HCT116 (cell line): ENCODE measurements at regions not wholly inside any gene's neighbourhood (a gene's known extent, or its start where the extent isn't known, plus 50 kb on each side); places are given as distances from the start of the nearest gene placed in this dataset.

Experiments used
- ATAC-seq: fragments of 200-7000 bp; cut with Tn5 transposase; 2 replicates; pipeline ENCODE4 v1.9.1; 2020; ENCODE audit warnings: mild to moderate bottlenecking, moderate library complexity
- BruUV-seq: library from RNA; stranded (reverse); fragments of 400-500 nt; replicated peaks from 2 replicates; lab custom pipeline; 2021; lab: Mats Ljungman, UMichigan
- CTCF ChIA-PET: fragments of 300-600 bp; sonication (Branson Sonifier 250); formaldehyde crosslinking; loops from one replicate; lab custom pipeline; 2021; ENCODE audit warnings: antibody characterized with exemption; lab: Charles Lee
- POLR2A ChIA-PET: fragments of 300-600, 350-600 bp; sonication (Branson Sonifier 250); formaldehyde crosslinking; loops from one replicate; lab custom pipeline; 2021; ENCODE audit warnings: antibody characterized with exemption; lab: Charles Lee
- RAD21 ChIA-PET, 2 experiments: fragments of 300-600 bp; sonication (Branson Sonifier 250); formaldehyde crosslinking; loops; one replicate each; lab custom pipeline; 2023; ENCODE audit warnings: low total read pairs in 2 of 2; ENCODE audit not compliant: uncharacterized antibody in 2 of 2, unreplicated experiment in 2 of 2, low non-redundant PET in 1 of 2; lab: Charles Lee
- DNase-seq: peaks from one replicate; pipeline ENCODE4 v3.0.0-alpha.2; 2010; ENCODE audit warnings: low read depth, low spot score
- H2AFZ ChIP-seq: fragments of 200-600 bp; shearing (Covaris generic), sonication (generic); 2 replicates; pipeline ENCODE4 v1.6.1; 2017; ENCODE audit warnings: low read depth, mixed run types, mixed read lengths, antibody characterized with exemption, low read length; ENCODE audit not compliant: poor library complexity, severe bottlenecking
- H3K27ac ChIP-seq: 2 replicates; pipeline ENCODE4 v1.5.1; 2012; ENCODE audit warnings: low read depth, low read length
- H3K27me3 ChIP-seq: fragments of 200-600 bp; sonication (generic); 2 replicates; pipeline ENCODE4 v1.6.1; 2016; ENCODE audit warnings: mixed run types, low read length, mixed read lengths; ENCODE audit not compliant: insufficient read depth
- H3K36me3 ChIP-seq, 2 experiments: fragments of 200-500 bp in 1 of 2; fragments of 200-600 bp in 1 of 2; sonication (Bioruptor generic) in 1 of 2; sonication (generic) in 1 of 2; 2 replicates each; pipeline versions ENCODE4 v1.5.1 to v1.6.1; 2014 to 2016; ENCODE audit warnings: low read length in 2 of 2, inconsistent platforms in 1 of 2, mixed read lengths in 1 of 2, mixed run types in 1 of 2; ENCODE audit not compliant: insufficient read depth in 2 of 2, control insufficient read depth in 1 of 2
- H3K4me1 ChIP-seq, 2 experiments: fragments of 200-600 bp in 1 of 2; sonication (generic) in 1 of 2; 2 replicates each; pipeline versions ENCODE4 v1.5.1 to v1.6.1; 2012 to 2017; ENCODE audit warnings: low read length in 2 of 2, inconsistent platforms in 1 of 2, mild to moderate bottlenecking in 1 of 2, mixed read lengths in 1 of 2, mixed run types in 1 of 2, moderate library complexity in 1 of 2; ENCODE audit not compliant: insufficient read depth in 2 of 2, control insufficient read depth in 1 of 2
- H3K4me2 ChIP-seq: fragments of 200-600 bp; sonication (generic); 2 replicates; pipeline ENCODE4 v1.6.1; 2017; ENCODE audit warnings: mixed run types, low read length, mixed read lengths
- H3K4me3 ChIP-seq, 2 experiments: fragments of 200-600 bp in 1 of 2; sonication (generic) in 1 of 2; replicated peaks in 1 of 2; 2 replicates each; pipeline ENCODE4 v1.5.1; 2011 to 2016; ENCODE audit warnings: low read length in 2 of 2, control low read depth in 1 of 2, low read depth in 1 of 2, mild to moderate bottlenecking in 1 of 2, mixed read lengths in 1 of 2, mixed run types in 1 of 2
- H3K79me2 ChIP-seq: fragments of 200-600 bp; sonication (generic); 2 replicates; pipeline ENCODE4 v1.6.1; 2017; ENCODE audit warnings: mild to moderate bottlenecking, mixed run types, low read length, moderate library complexity, mixed read lengths; ENCODE audit not compliant: insufficient read depth
- H3K9ac ChIP-seq: fragments of 200-600 bp; sonication (generic); 2 replicates; pipeline ENCODE4 v1.6.1; 2016; ENCODE audit warnings: low read length, mixed read lengths
- H3K9me2 ChIP-seq: fragments of 200-600 bp; sonication (generic), shearing (Covaris generic); 2 replicates; pipeline ENCODE4 v1.6.1; 2017; ENCODE audit warnings: mixed run types, mild to moderate bottlenecking, moderate library complexity; ENCODE audit not compliant: insufficient read depth
- H3K9me3 ChIP-seq, 2 experiments: fragments of 200-500 bp in 1 of 2; fragments of 200-600 bp in 1 of 2; sonication (Bioruptor generic) in 1 of 2; sonication (generic) in 1 of 2; 2 replicates each; pipeline ENCODE4 v1.6.1; 2014 to 2017; ENCODE audit warnings: low read length in 2 of 2, mixed read lengths in 2 of 2, inconsistent platforms in 1 of 2, low read depth in 1 of 2, mild to moderate bottlenecking in 1 of 2, mixed run types in 1 of 2, moderate library complexity in 1 of 2; ENCODE audit not compliant: control insufficient read depth in 1 of 2, insufficient read depth in 1 of 2
- H4K20me1 ChIP-seq: fragments of 200-600 bp; sonication (generic), shearing (Covaris generic); 2 replicates; pipeline ENCODE4 v1.6.1; 2017; ENCODE audit warnings: mixed run types, mild to moderate bottlenecking, moderate library complexity; ENCODE audit not compliant: insufficient read depth
- ATF3 ChIP-seq: IDR thresholded peaks from 2 replicates; pipeline ENCODE4 v1.6.1; 2012
- CBX3 ChIP-seq: IDR thresholded peaks from 2 replicates; pipeline ENCODE4 v1.6.1; 2012; ENCODE audit warnings: low read depth
- EGR1 ChIP-seq: IDR thresholded peaks from 2 replicates; pipeline ENCODE4 v1.6.1; 2012; ENCODE audit warnings: low read depth
- FOSL1 ChIP-seq: IDR thresholded peaks from 2 replicates; pipeline ENCODE4 v1.6.1; 2012; ENCODE audit warnings: low read depth
- POLR2AphosphoS5 ChIP-seq: IDR thresholded peaks from 2 replicates; pipeline ENCODE4 v1.6.1; 2011; ENCODE audit warnings: mild to moderate bottlenecking, low read depth, low read length, moderate library complexity
- YY1 ChIP-seq: IDR thresholded peaks from 2 replicates; pipeline ENCODE4 v1.6.1; 2011; ENCODE audit warnings: low read length, low read depth, moderate library complexity, mild to moderate bottlenecking; ENCODE audit not compliant: insufficient replicate concordance; ENCODE audit errors: extremely low read depth
- ZBTB33 ChIP-seq: IDR thresholded peaks from 2 replicates; pipeline ENCODE4 v1.6.1; 2011; ENCODE audit warnings: mild to moderate bottlenecking, low read length, moderate library complexity; ENCODE audit not compliant: insufficient replicate concordance; ENCODE audit errors: extremely low read depth
- intact Hi-C: fragments of 100-400 bp; cut with micrococcal nuclease; formaldehyde crosslinking; loops from 2 replicates; pipeline ENCODE4 v1.10.0; 2022

GRCh38 chr12:70059373-70059772 lies 183.9 kb upstream of the CNOT2 start:
- ChIA-PET CTCF (no interaction called here), RAD21 (no interaction called here), POLR2A (no interaction called here)
- Histone ChIP-seq H3K9ac (no peak overlapping the region), H3K4me3 (no peak overlapping the region), H3K27ac (no peak overlapping the region), H3K27me3 (no peaks in the 10 kb centered on the region), H3K4me1 (no peaks in the 10 kb centered on the region), H3K9me2 (0 out of 2 replicates have a peak, but pooled peaks cover 2% of the 10 kb centered on the region), H3K79me2 (no peaks in the 10 kb centered on the region), H3K4me2 (no peak overlapping the region), H3K36me3 (no peaks in the 10 kb centered on the region), H3K9me3 (no peaks in the 10 kb centered on the region), H4K20me1 (no peaks in the 10 kb centered on the region), H2AFZ (no peak overlapping the region)
- ATAC-seq (no peak), DNase-seq (no peak)
- BruUV-seq: no TSS peak
- intact Hi-C loops: no loop called here
- TF ChIP-seq EGR1: no peak
- TF ChIP-seq ATF3: no peak
- no peak for TF ChIP-seq ZBTB33
- no peak for TF ChIP-seq FOSL1

GRCh38 chr12:70060634-70061033 lies 182.6 kb upstream of the CNOT2 start:
- CTCF ChIA-PET: no interaction called here
- H3K9me2 ChIP-seq: 0 out of 2 replicates have a peak, but pooled peaks cover 2% of the 10 kb centered on the region
- H4K20me1 ChIP-seq: no peaks in the 10 kb centered on the region
- DNase-seq (no peak), ATAC-seq (no peak)
- H3K4me1 ChIP-seq: no peaks in the 10 kb centered on the region
- TF ChIP-seq POLR2AphosphoS5 (no peak), CBX3 (no peak), EGR1 (no peak), YY1 (no peak)
- no peaks in the 10 kb centered on the region for H3K9me3 ChIP-seq
- RAD21 ChIA-PET: no interaction called here
- no peak overlapping the region for H2AFZ ChIP-seq
- H3K4me2 ChIP-seq: no peak overlapping the region
- no peak overlapping the region for H3K27ac ChIP-seq
- H3K4me3 ChIP-seq: no peak overlapping the region
- no peaks in the 10 kb centered on the region for H3K36me3 ChIP-seq
- POLR2A ChIA-PET: no interaction called here
- no peaks in the 10 kb centered on the region for H3K79me2 ChIP-seq
- intact Hi-C loops: no loop called here
- no peak overlapping the region for H3K9ac ChIP-seq
- H3K27me3 ChIP-seq: no peaks in the 10 kb centered on the region
- BruUV-seq: no TSS peak
